ENCODE measurements at regions not wholly inside any gene's neighbourhood (a gene's known extent, or its start where the extent isn't known, plus 50 kb on each side); places are given as distances from the start of the nearest gene placed in this dataset.
"Not testable (repeated sequence)": the region's sequence is repeated elsewhere in the genome, so short reads cannot be mapped to it uniquely, and the experiment has no call there.

DNA sequence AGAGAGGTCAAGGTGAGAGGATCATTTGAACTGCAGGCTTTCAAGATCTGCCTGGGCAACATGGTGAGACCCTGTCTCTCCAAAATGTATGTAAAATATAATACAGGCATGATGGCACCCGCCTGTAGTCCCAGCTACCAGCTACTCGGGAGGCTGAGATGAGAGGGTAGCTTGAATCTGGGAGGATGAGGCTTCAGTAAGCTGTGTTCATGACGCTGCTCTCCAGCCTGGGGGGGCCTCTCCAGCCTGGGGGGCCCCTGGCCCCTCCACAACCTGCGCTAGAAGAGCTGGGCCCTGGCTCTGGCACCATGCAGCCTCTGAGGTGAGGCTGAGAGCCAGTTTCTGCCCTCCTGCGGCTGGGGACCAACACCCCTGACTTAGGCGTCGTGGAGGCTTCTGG, 85.3 kb downstream of the POTEH start:
- TF ChIP-seq FOXP1 (CRISPR knock-in tag; IDR thresholded peaks at IDR 0.05); MTF1 (CRISPR knock-in tag; IDR thresholded peaks at IDR 0.05; ENCODE audit: borderline replicate concordance); SIN3A (IDR thresholded peaks at IDR 0.05; ENCODE audit: borderline replicate concordance in 2 of 2, control insufficient read depth in 1 of 2, low read depth in 2 of 2, low read length in 2 of 2); RAD21 (CRISPR knock-in tag; conservative IDR thresholded peaks at IDR 0.05 in 1 of 2, IDR thresholded peaks at IDR 0.05 in 1 of 2); TRIM28 (IDR thresholded peaks at IDR 0.05): not testable (repeated sequence)
- TF ChIP-seq, protein P1, sequence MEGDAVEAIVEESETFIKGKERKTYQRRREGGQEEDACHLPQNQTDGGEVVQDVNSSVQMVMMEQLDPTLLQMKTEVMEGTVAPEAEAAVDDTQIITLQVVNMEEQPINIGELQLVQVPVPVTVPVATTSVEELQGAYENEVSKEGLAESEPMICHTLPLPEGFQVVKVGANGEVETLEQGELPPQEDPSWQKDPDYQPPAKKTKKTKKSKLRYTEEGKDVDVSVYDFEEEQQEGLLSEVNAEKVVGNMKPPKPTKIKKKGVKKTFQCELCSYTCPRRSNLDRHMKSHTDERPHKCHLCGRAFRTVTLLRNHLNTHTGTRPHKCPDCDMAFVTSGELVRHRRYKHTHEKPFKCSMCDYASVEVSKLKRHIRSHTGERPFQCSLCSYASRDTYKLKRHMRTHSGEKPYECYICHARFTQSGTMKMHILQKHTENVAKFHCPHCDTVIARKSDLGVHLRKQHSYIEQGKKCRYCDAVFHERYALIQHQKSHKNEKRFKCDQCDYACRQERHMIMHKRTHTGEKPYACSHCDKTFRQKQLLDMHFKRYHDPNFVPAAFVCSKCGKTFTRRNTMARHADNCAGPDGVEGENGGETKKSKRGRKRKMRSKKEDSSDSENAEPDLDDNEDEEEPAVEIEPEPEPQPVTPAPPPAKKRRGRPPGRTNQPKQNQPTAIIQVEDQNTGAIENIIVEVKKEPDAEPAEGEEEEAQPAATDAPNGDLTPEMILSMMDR (IDR thresholded peaks at IDR 0.05 in 2 of 3, conservative IDR thresholded peaks at IDR 0.05 in 1 of 3; ENCODE audit: insufficient read depth in 2 of 3, low read depth in 1 of 3, low read length in 3 of 3), result not testable (repeated sequence)
